ENCODE measurements at regions not wholly inside any gene's neighbourhood (a gene's known extent, or its start where the extent isn't known, plus 50 kb on each side); places are given as distances from the start of the nearest gene placed in this dataset.
"Not testable (repeated sequence)": the region's sequence is repeated elsewhere in the genome, so short reads cannot be mapped to it uniquely, and the experiment has no call there.

DNA sequence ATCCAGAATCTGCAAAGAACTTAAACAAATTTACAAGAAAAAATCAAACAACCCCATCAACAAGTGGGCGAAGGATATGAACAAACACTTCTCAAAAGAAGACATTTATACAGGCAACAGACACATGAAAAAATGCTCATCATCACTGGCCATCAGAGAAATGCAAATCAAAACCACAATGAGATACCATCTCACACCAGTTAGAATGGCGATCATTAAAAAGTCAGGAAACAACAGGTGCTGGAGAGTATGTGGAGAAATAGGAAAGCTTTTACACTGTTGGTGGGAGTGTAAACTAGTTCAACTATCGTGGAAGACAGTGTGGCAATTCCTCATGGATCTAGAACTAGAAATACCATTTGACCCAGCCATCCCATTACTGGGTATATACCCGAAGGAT, 121.4 kb upstream of the RGS6 start:
- not testable (repeated sequence) for DNase-seq (ENCODE audit: low read depth in 3 of 3, low spot score in 1 of 3)

DNA sequence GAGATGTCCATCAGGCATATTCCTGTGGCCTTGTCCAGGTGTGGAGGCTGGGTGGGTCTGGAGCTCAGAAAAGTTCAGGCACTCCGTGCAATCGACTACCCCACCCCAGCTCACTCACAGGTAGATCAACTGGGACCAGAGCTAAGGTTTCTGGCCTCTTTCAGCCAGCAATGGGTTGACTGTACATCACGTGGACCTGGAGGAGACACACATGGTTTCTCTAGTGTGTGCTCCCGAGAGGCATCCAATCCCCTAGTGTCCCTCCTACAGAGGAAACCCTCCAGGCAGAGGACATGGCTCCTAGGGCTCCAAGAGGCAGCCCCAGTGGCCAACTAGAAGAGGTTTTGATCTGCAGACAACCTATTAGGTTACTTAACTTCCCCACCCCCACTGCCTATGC, 119.5 kb upstream of the RGS6 start:
- DNase-seq (ENCODE audit: low read depth in 3 of 3, low spot score in 1 of 3), result no peak

DNA sequence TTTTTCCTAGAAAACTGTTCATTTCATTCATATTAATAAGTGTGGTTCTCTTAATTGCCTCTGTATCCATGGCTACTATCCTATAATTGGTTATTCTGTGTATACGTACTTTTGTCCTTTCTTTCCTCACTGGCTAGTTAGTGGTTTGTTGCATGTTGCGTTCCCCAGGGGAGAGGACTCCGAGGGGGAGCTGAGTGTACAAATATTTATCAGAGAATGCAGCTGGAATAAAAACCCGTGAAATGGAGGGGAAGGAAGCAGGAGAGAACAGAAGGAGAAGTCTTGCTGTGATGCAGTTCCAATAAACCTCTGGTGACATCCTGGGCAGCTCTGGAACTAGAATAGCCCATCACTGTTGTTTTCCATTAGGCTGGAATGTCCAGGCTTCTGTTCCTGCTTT, 117.1 kb upstream of the RGS6 start:
- DNase-seq (ENCODE audit: low read depth in 3 of 3, low spot score in 1 of 3), result no peak

DNA sequence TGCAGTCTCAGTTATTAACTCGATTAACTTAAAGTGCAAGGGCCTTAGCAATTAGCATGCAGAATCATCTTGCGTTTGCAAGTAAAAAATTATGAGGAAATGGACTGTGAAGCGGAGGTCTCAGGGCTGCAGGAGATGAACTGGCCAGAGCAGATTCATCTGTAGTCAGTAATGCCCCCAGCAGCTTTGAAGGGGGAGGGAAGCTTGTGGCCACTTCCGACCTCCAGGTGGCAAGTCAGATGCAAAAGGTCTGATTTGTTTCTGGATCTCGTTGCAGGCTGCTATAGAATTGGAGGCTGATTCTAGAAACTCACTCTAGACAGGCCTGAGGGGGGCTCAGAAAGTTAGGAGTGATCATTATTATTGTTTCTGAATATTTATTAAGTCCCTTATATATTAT, 107.4 kb upstream of the RGS6 start:
- no peak for DNase-seq (ENCODE audit: low read depth in 3 of 3, low spot score in 1 of 3)

DNA sequence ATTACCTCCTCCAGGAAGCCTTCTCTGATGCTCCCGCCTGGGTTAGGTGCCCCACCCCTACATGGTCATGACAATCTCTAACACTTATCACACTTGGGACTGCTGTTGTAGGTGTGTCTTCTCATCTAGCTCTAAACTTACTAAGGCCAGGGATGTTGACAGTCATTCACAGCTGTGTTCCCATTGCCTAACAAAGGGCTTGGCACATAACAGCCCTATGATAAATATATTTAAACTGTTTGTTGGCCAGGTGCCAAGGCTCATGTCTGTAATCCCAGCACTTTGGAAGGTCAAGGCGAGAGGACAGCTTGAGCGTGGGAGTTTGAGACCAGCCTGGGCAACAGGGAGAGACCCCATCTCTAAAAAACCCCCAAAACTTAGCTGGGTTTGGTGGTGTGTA, 98.8 kb upstream of the RGS6 start:
- DNase-seq (ENCODE audit: low read depth in 3 of 3, low spot score in 1 of 3), result no peak

DNA sequence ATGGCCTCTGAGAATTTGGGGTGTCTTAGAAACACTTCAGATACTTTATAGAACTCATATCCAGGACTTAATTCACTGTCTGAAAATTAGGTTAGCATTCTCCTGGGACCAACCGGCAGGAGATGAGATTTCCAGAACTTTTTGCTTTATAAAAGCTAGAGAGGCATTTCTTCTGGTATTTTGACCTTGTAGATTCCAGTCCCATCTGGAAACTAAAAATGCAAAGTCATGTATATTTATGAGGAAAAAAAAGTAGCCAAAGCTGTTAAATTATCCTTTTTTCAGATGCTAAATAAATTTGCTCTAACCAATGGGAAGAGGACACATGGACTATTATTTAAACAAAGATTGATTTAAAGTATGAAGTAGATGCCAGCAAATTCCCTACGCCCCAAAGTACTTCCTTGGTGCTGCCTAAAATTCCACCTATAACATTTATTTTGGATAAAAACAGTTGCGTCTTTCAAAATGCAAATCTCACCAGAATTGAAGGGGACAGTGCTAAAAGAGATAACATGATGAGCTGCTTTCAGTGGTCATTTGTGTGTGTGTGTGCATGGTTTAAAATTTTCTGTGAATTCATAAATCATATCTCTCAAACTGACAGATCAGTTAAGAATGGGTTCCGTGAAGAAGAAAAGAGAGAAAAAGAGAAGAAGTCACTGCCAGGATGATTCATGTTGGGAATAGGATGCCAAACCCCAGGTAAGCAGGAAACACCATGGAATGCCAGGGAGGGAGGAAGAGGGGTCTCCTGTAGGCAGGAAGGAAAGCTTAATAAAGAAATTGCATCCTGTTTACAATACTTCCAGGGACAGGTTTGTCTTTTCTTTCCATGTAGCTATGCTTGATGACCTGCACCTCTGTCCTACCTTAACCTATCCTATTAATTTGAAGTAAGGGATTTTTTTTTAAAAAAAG, 97.7 kb upstream of the RGS6 start:
- no peak for DNase-seq (ENCODE audit: low read depth in 3 of 3, low spot score in 1 of 3)

DNA sequence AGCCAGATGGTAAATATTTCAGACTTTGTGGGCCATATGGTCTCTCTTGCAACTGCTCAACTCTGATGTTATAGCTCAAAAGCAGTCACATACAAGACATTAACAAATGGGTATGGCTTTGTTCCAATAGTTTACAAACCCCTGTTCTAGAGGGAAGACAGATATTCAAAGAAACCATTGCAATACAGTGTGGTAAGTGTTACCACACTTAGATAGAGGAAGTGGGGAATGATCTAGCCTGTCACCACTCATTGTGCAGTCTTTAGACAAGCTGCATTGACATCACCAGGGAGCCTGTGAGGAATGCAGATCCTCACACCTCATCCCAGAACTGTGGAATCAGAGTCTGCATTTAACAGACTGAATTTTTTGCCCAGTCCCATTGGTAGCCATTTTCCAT, 80.0 kb upstream of the RGS6 start:
- no peak for DNase-seq (ENCODE audit: low read depth in 3 of 3, low spot score in 1 of 3)

DNA sequence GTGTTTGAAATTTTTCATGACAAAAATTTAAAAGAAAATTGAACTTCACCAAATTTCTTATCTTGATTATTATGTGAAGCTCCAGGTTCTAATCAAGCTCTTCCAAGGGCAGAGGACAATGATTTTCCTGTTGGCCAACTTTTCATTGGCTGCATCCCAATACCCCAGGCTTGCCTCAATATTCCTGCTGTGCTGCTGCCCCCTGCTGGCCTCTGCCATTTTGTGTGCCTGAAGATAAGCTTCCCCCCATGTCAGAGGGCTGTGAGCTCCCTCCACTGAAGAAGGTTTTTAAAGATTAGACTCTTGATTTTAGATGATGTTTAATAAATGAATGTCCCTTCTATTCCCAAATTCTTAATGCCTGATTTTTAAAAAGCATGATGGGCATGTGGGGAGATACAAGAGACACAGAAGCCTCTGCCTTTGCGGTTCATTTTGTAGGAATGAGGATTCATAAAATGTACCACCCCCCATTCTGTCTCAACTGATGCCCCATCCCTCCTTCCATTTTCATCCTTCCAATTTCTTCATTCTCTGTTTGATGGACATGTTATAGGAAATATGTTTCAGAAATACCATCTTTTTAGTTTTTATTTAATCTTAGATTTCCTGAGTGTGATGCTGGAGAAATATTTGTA, 76.7 kb upstream of the RGS6 start:
- peak in 2 of 3 donors; percentile 1 to 32 for DNase-seq (ENCODE audit: low read depth in 3 of 3, low spot score in 1 of 3)

DNA sequence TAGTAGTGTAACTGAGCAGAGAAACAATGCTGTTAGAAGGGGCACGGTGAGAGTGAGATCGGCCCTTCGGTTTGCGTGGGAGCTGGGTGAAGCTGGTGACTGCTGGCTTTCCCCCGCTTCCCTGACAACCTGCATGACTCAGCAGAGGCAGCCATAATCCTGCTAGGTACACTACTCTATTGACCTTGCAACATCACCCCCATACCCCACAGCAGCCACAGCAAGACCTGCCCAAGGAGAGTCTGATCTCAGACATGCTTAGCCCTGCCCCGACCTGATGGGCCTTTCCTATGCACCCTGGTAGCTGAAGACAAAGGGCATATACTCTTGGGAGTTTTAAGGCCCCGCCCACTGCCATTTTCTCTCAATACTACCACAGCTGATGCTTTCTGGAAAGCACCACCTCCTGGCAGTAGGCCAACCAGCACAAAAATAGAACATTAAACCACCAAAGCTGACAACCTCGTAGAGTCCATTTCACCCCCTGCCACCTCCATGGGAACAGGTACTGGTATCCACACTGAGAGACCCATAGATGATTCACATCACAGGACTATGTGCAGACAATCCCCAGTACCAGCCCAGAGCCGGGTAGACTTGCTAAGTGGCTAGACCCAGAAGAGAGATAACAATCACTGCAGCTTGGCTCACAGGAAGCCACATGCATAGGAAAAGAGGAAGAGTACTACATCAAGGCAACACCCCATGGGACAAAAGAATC, 75.9 kb upstream of the RGS6 start:
- no peak for DNase-seq (ENCODE audit: low read depth in 3 of 3, low spot score in 1 of 3)

DNA sequence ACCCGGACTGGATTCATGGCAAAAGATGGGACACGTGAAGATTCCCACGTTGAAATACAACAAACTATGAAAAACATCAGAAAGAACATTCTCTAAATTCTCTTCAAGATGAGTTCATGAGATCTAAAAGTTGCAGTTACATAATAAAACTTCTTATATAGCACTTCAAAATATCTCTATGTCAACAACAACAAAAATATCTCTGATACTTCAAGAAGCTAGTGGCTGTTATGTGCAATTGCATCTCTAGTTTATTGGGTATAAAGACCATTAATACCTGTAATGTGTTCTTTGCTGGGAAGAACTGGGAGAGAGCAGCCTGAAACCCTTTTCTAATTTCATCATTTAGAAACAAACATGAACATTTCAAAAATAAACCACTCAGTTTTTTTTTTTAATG, 69.2 kb upstream of the RGS6 start:
- no peak for DNase-seq (ENCODE audit: low read depth in 3 of 3, low spot score in 1 of 3)

DNA sequence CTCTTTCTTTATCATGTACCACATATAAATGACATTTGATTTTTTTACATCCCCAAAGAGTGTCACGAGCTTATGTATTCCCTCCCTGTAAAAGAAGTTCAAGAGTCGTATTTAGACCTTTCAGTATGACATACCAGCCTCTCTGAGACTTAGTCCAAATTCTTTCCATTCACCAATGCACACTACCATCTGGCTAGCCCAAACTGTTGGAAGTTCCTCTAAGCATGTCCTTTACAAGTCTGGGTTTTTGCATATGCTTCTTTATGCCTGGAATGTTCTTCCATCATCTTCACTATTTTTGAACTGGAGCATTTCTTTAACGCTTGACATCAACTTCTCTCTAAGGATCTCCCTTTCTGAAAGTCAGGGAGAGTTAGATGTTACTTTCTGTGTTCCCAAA, 68.5 kb upstream of the RGS6 start:
- no peak for DNase-seq (ENCODE audit: low read depth in 3 of 3, low spot score in 1 of 3)
